Astrocyte (in vitro differentiated cells and primary cell): ENCODE measurements at regions not wholly inside any gene's neighbourhood (a gene's known extent, or its start where the extent isn't known, plus 50 kb on each side); places are given as distances from the start of the nearest gene placed in this dataset.

Experiments used
- CTCF ChIP-seq: IDR thresholded peaks from 2 replicates; pipeline ENCODE4 v1.5.1; 2011; ENCODE audit warnings: low read depth, mild to moderate bottlenecking, inconsistent platforms, low read length, moderate library complexity; ENCODE audit not compliant: insufficient read depth
- EZH2 ChIP-seq: IDR thresholded peaks from 2 replicates; pipeline ENCODE4 v1.6.1; 2012; ENCODE audit warnings: mild to moderate bottlenecking, low read length, inconsistent platforms; ENCODE audit not compliant: insufficient read depth

DNA sequence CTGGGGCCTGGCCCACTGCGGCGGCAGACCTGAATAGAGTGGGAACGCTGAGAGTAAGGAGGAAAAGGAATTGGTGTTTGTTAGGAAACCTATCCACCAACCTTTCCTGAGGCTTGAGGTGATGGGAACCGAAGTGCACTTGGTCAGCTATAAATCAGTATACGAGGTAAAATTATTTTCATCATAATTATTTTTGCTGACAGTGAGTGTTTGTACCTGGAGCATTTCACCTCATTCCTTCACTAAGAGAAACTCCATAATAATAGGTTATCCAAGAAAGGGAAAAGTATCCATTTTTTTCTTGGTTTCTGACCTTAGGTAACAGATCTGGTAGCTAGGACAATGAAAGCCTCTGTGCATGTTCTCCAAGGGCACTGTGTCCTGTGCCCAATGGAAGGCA, 138.6 kb upstream of the RGPD4 start:
- TF ChIP-seq CTCF (no peak), EZH2 (no peak)
